Sigmoid colon (tissue), 6 donors: ENCODE measurements at regions not wholly inside any gene's neighbourhood (a gene's known extent, or its start where the extent isn't known, plus 50 kb on each side); places are given as distances from the start of the nearest gene placed in this dataset.
"Not testable (repeated sequence)": the region's sequence is repeated elsewhere in the genome, so short reads cannot be mapped to it uniquely, and the experiment has no call there.

ENCODE experiments used
- DNase-seq: peaks from one replicate; pipeline ENCODE4 v3.0.0-alpha.2; 2019
- H3K27ac ChIP-seq, 4 donors: fragments of 200-600 bp; sonication (generic); one replicate each; pipeline ENCODE4 v1.5.1; 2016 to 2019; ENCODE audit warnings: mild to moderate bottlenecking in 1 of 4
- H3K27me3 ChIP-seq, 3 donors: fragments of 200-600 bp; sonication (generic); one replicate each; pipeline ENCODE4 v1.5.1; 2019; ENCODE audit warnings: mild to moderate bottlenecking in 1 of 3
- H3K36me3 ChIP-seq, 4 donors: fragments of 200-600 bp; sonication (generic); one replicate each; pipeline ENCODE4 v1.5.1; 2016 to 2019
- H3K4me1 ChIP-seq, 4 donors: fragments of 200-600 bp; sonication (generic); one replicate each; pipeline ENCODE4 v1.5.1; 2017 to 2019
- H3K4me3 ChIP-seq, 4 donors: fragments of 200-600 bp; sonication (generic); one replicate each; pipeline ENCODE4 v1.5.1; 2017 to 2019; ENCODE audit warnings: mild to moderate bottlenecking in 2 of 4, moderate library complexity in 1 of 4
- H3K9me3 ChIP-seq, 4 donors: fragments of 200-600 bp in 3 of 4; sonication (generic) in 3 of 4; one replicate each; pipeline versions ENCODE4 v1.5.1 to v1.6.1; 2013 to 2019
- CTCF ChIP-seq, 4 experiments: fragments of 450-650 bp in 3 of 4; fragments of 200-600 bp in 1 of 4; IDR thresholded peaks; one replicate each; pipeline ENCODE4 v1.5.1; 2016 to 2019; ENCODE audit warnings: antibody characterized with exemption in 4 of 4, mild to moderate bottlenecking in 3 of 4, moderate library complexity in 2 of 4
- EP300 ChIP-seq, 4 donors: sonication (generic); formaldehyde crosslinking; IDR thresholded peaks; one replicate each; pipeline ENCODE4 v1.6.1; 2017; ENCODE audit warnings: antibody characterized with exemption in 4 of 4
- POLR2A ChIP-seq, 2 donors: fragments of 450-650 bp; IDR thresholded peaks; one replicate each; pipeline ENCODE4 v1.6.1; 2016; ENCODE audit warnings: antibody characterized with exemption in 2 of 2, mild to moderate bottlenecking in 2 of 2, moderate library complexity in 2 of 2
- POLR2AphosphoS5 ChIP-seq, 4 donors: sonication (generic); formaldehyde crosslinking; IDR thresholded peaks; one replicate each; pipeline ENCODE4 v1.6.1; 2017; ENCODE audit warnings: antibody characterized with exemption in 4 of 4
- WGBS, 2 donors: extraction: QIAGEN DNeasy Blood & Tissue Kit; methylation state at CpG; one replicate each; pipeline ENCODE4 v1.1.7; 2013; 5-methylcytosine and 5-hydroxymethylcytosine counted together
- intact Hi-C: fragments of 100-400 bp; cut with DNase I; formaldehyde crosslinking; loops from one replicate; pipeline ENCODE4 v1.15.1; 2023
- donor health status: healthy with polysubstance abuse.
- donor health status: healthy.

- TF ChIP-seq EP300 (IDR thresholded peaks at IDR 0.05) (no peak), POLR2A (IDR thresholded peaks at IDR 0.05) (no peak), CTCF (IDR thresholded peaks at IDR 0.05) (no peak), POLR2AphosphoS5 (IDR thresholded peaks at IDR 0.05) (no peak)
- H3K4me3 ChIP-seq, result no peak overlapping the region
- no peaks in the 10 kb centered on the region for H3K4me1 ChIP-seq
- no peaks in the 10 kb centered on the region for H3K36me3 ChIP-seq
- no peaks in the 10 kb centered on the region for H3K27me3 ChIP-seq
- DNase-seq, result no peak
- peaks cover 0 to 12% (median 5%) of the 10 kb centered on the region in 4 donors for H3K9me3 ChIP-seq
- H3K27ac ChIP-seq, result no peak overlapping the region
- 78 to 82% methylated on average over 1 of the region's 1 CpG for WGBS, 2 donors
- intact Hi-C loops, result no loop called here
Measured at GRCh38 chr17:31627960-31628359, 231.1 kb downstream of the COPRS start.

- Histone ChIP-seq H3K9me3 (peaks cover 0 to 12% (median 5%) of the 10 kb centered on the region in 4 donors), H3K4me1 (no peaks in the 10 kb centered on the region), H3K27me3 (no peaks in the 10 kb centered on the region), H3K36me3 (no peaks in the 10 kb centered on the region), H3K4me3 (no peak overlapping the region), H3K27ac (no peak overlapping the region)
- no peak for TF ChIP-seq CTCF (IDR thresholded peaks at IDR 0.05)
- TF ChIP-seq POLR2A (IDR thresholded peaks at IDR 0.05), result no peak
- TF ChIP-seq EP300 (IDR thresholded peaks at IDR 0.05), result no peak
- TF ChIP-seq POLR2AphosphoS5 (IDR thresholded peaks at IDR 0.05), result no peak
- WGBS, 2 donors, result 81 to 88% methylated on average over 1 of the region's 1 CpG
- no peak for DNase-seq
- intact Hi-C loops, result no loop called here
Measured at GRCh38 chr17:31623990-31624389, 232.5 kb downstream of the RAB11FIP4 start.

GRCh38 chr17:31622500-31622899, 231.0 kb downstream of the RAB11FIP4 start:
- Histone ChIP-seq H3K4me3 (no peak overlapping the region), H3K4me1 (no peaks in the 10 kb centered on the region), H3K36me3 (no peaks in the 10 kb centered on the region), H3K9me3 (peaks cover 0 to 12% (median 5%) of the 10 kb centered on the region in 4 donors), H3K27me3 (no peaks in the 10 kb centered on the region), H3K27ac (no peak overlapping the region)
- no peak for DNase-seq
- intact Hi-C loops, result no loop called here
- 70 to 80% methylated on average over 3 of the region's 3 CpGs for WGBS, 2 donors
- TF ChIP-seq EP300 (IDR thresholded peaks at IDR 0.05) (no peak), CTCF (IDR thresholded peaks at IDR 0.05) (no peak), POLR2AphosphoS5 (IDR thresholded peaks at IDR 0.05) (no peak), POLR2A (IDR thresholded peaks at IDR 0.05) (no peak)

- Histone ChIP-seq H3K36me3 (no peaks in the 10 kb centered on the region), H3K27me3 (no peaks in the 10 kb centered on the region), H3K4me3 (no peak overlapping the region), H3K27ac (no peak overlapping the region), H3K9me3 (peaks cover 0 to 12% (median 5%) of the 10 kb centered on the region in 4 donors), H3K4me1 (no peaks in the 10 kb centered on the region)
- TF ChIP-seq POLR2A (IDR thresholded peaks at IDR 0.05) (no peak), EP300 (IDR thresholded peaks at IDR 0.05) (no peak), POLR2AphosphoS5 (IDR thresholded peaks at IDR 0.05) (no peak), CTCF (IDR thresholded peaks at IDR 0.05) (no peak)
- intact Hi-C loops, result no loop called here
- WGBS, 2 donors, result 77 to 88% methylated on average over 4 of the region's 4 CpGs
- no peak for DNase-seq
Measured at GRCh38 chr17:31621566-31621965, 230.1 kb downstream of the RAB11FIP4 start.

- H3K27me3 ChIP-seq, DNase-seq, H3K4me1 ChIP-seq, intact Hi-C loops, H3K36me3 ChIP-seq, H3K4me3 ChIP-seq, H3K9me3 ChIP-seq, H3K27ac ChIP-seq: not testable (repeated sequence)
- WGBS, 2 donors, result 46 to 61% methylated on average over 4 of the region's 4 CpGs
Measured at GRCh38 chr17:31611053-31611452, 219.6 kb downstream of the RAB11FIP4 start.
